Coronary artery (tissue), 2 donors: ENCODE measurements at regions not wholly inside any gene's neighbourhood (a gene's known extent, or its start where the extent isn't known, plus 50 kb on each side); places are given as distances from the start of the nearest gene placed in this dataset.

Experiments used
- DNase-seq: peaks from one replicate; pipeline ENCODE4 v3.0.0-alpha.2; 2017; ENCODE audit warnings: low spot score
- H3K27ac ChIP-seq, 2 donors: fragments of 200-600 bp; sonication (generic); one replicate each; pipeline ENCODE4 v1.5.1; 2016 to 2019
- H3K4me3 ChIP-seq: fragments of 200-600 bp; sonication (generic); 2 replicates; pipeline ENCODE4 v1.5.1; 2016; ENCODE audit warnings: mild to moderate bottlenecking, moderate library complexity
- CTCF ChIP-seq: fragments of 200-600 bp; sonication (generic); IDR thresholded peaks from one replicate; pipeline ENCODE4 v1.5.1; 2019; ENCODE audit warnings: antibody characterized with exemption

- Histone ChIP-seq H3K4me3 (no peak overlapping the region), H3K27ac (no peak overlapping the region)
- no peak for TF ChIP-seq CTCF
- DNase-seq, result no peak
These were observed 221.6 kb downstream of the HNMT start for GRCh38 chr2:138185827-138186226.

- H3K27ac ChIP-seq, result no peak overlapping the region
- TF ChIP-seq CTCF, result no peak
- no peak for DNase-seq
- no peak overlapping the region for H3K4me3 ChIP-seq
These were observed 222.9 kb downstream of the HNMT start for GRCh38 chr2:138187221-138187620.

DNA sequence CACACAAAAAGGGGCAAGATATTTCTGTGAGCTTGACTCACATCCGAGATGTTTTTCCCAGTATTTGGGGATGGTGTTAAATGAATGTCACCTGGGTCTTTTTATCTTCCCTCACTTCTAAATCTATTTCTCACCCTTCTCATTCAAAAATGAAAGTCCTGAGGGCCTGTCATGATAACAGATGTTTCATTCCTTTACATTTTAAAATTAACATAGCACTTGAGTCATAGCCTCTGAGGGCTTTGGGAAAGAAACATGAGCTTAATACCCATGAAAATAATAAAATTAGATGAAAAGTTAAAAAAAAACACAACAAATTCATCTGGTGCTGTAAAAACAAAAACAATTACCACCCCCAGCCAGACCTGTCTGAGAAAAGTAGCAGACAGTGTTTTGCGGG is 226.7 kb downstream of the HNMT start:
- no peak for DNase-seq
- Histone ChIP-seq H3K27ac (no peak overlapping the region), H3K4me3 (no peak overlapping the region)
- no peak for TF ChIP-seq CTCF

DNA sequence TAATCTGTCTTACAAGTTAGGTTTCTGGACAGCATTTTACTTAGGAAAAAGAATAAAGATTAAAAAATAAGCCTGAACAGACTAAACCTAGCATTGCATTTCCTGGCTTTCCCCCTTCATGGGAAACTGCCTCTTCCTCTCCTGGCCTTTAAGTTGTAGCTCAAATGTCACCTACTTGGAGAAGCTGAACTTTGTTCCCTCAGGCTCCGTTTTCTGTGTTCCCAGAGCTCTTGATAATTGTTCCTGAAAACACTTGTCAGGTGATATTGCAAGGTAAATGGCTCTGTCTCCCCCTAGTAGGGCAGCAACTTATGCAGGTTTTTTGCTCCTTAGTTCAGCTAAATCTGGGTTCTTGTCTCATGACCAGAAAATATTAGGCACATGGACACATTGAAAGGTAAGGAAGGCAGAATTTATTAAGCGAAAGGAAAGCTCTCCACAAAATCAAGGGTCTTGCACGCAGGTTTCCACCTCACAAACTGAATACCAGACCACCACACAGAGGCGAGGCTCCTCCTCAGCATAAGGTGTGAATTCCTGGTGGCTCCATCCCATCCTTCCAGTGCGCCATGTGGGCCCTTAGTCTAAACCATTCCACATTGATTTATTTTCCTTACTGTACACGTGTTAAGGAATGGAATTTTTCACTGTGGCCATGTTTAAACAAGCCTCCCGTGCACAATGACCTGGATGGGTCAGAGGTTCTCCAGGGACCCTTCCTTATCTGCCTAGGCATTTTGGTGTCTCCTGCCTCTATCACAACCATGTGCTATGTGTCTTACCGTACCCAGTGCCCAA is 229.3 kb downstream of the HNMT start:
- no peak overlapping the region for H3K4me3 ChIP-seq
- DNase-seq, result no peak
- no peak for TF ChIP-seq CTCF
- H3K27ac ChIP-seq, result no peak overlapping the region

GRCh38 chr2:138201286-138201685 is 237.0 kb downstream of the HNMT start:
- DNase-seq, result no peak
- TF ChIP-seq CTCF, result no peak
- Histone ChIP-seq H3K4me3 (no peak overlapping the region), H3K27ac (no peak overlapping the region)

DNA sequence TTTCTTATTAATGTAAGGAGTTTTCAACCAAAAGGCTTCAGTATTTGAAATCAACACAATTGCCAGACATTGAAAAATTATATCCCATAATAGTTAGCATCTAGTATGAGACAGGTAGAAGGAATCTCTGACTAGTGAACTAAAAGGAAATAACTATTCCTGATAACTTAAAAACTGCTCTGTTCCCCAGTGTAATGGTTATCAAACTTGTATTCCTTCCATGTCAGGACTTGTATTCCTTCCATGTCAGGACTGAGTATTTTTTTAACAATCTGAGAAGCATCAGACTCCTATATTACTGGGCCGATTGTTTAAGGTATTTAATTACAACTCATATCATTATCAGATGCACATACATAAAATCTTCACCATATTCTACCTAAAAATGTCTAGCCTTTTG is 238.5 kb downstream of the HNMT start:
- TF ChIP-seq CTCF, result no peak
- no peak for DNase-seq
- H3K27ac ChIP-seq, result no peak overlapping the region
- H3K4me3 ChIP-seq, result no peak overlapping the region

GRCh38 chr2:138205281-138205680 is 241.0 kb downstream of the HNMT start:
- Histone ChIP-seq H3K4me3 (no peak overlapping the region), H3K27ac (no peak overlapping the region)
- TF ChIP-seq CTCF, result no peak
- DNase-seq, result no peak
